ENCODE measurements at regions not wholly inside any gene's neighbourhood (a gene's known extent, or its start where the extent isn't known, plus 50 kb on each side); places are given as distances from the start of the nearest gene placed in this dataset.
A peak's percentile ranks its signal among the peaks of the same experiment; 100 is the strongest.

DNA sequence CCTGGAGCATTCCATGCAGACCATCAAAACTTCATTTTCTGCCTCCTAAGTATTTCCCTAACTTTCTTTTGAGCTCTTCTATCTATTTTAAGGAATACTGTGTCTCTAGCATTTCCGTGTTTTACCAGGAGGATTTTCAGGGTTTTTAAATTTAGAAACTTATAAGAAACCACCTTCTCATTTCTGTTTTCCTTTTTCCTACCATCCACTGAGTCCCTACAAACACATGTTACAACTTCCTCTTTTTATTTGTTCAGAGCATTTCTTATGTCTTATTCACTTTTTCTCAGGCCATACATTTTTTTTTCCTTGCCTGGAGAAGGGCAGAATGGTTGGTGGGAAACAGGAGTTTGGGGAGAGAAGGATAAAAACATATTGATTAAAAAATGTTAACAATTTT, 130.0 kb upstream of the BMP5 start:
- Histone ChIP-seq H3K4me1 (ENCODE audit: control insufficient read depth in 5 of 5, insufficient read depth in 5 of 5, low read length in 5 of 5) (no peaks in the 10 kb centered on the region), H3K9ac (ENCODE audit: low read length in 5 of 5) (no peak overlapping the region), H3K27ac (ENCODE audit: low read depth, low read length) (no peak overlapping the region), H3K27me3 (ENCODE audit: control insufficient read depth in 5 of 5, insufficient read depth in 4 of 5, low read length in 5 of 5) (no peaks in the 10 kb centered on the region), H3K36me3 (ENCODE audit: control insufficient read depth in 5 of 5, insufficient read depth in 5 of 5, low read length in 5 of 5) (no peaks in the 10 kb centered on the region), H3K9me3 (ENCODE audit: control insufficient read depth in 5 of 5, low read length in 5 of 5) (no peaks in the 10 kb centered on the region), H3K4me3 (ENCODE audit: low read depth in 1 of 5, low read length in 5 of 5) (no peak overlapping the region)

DNA sequence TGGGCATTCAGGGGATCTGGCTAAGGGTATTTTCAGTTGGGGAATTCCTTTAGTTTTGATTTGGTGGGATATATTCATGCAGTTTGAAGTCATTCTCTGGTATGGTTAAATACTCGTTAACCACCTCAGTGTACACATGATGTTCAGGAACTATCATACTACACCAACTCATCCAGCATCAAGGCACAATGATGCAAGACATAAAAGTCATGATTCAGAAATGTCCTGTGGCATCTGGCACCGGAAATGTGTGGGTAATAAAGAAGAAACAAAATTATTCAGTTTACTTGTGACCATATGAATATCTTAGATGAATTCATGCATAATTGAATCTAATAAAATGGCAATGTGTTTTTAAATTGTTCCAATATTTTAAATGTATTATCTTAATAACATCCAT, 129.0 kb upstream of the BMP5 start:
- H3K9ac ChIP-seq (ENCODE audit: low read length in 5 of 5) = no peak overlapping the region

DNA sequence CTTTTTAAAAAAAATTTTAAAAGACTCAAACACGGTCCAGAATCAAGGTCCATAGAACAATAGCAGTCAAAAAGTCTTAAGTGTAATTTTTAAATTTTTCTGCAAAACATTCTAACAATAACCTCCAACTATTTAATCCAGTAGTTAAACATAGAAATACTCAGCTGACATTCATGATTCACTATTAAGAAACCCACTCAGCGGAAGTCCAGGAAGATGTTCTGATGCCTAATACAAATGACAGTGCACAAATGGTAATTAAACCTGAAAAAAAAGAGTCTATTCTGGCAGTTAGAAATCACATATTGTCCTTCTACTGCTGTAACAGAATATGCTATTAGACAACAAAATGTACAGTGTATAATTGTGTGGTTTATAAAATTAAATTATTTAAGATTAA, 128.2 kb upstream of the BMP5 start:
- Histone ChIP-seq H3K4me3 (ENCODE audit: low read depth in 1 of 5, low read length in 5 of 5) (no peak overlapping the region), H3K4me1 (ENCODE audit: control insufficient read depth in 5 of 5, insufficient read depth in 5 of 5, low read length in 5 of 5) (no peaks in the 10 kb centered on the region), H3K9me3 (ENCODE audit: control insufficient read depth in 5 of 5, low read length in 5 of 5) (no peaks in the 10 kb centered on the region), H3K9ac (ENCODE audit: low read length in 5 of 5) (no peak overlapping the region), H3K27ac (ENCODE audit: low read depth, low read length) (no peak overlapping the region), H3K27me3 (ENCODE audit: control insufficient read depth in 5 of 5, insufficient read depth in 4 of 5, low read length in 5 of 5) (no peaks in the 10 kb centered on the region), H3K36me3 (ENCODE audit: control insufficient read depth in 5 of 5, insufficient read depth in 5 of 5, low read length in 5 of 5) (no peaks in the 10 kb centered on the region)

More for the DNA sequence above, 129.0 kb upstream of the BMP5 start:
- Histone ChIP-seq H3K27ac (ENCODE audit: low read depth, low read length) (no peak overlapping the region), H3K27me3 (ENCODE audit: control insufficient read depth in 5 of 5, insufficient read depth in 4 of 5, low read length in 5 of 5) (no peaks in the 10 kb centered on the region), H3K9me3 (ENCODE audit: control insufficient read depth in 5 of 5, low read length in 5 of 5) (no peaks in the 10 kb centered on the region), H3K4me3 (ENCODE audit: low read depth in 1 of 5, low read length in 5 of 5) (no peak overlapping the region), H3K4me1 (ENCODE audit: control insufficient read depth in 5 of 5, insufficient read depth in 5 of 5, low read length in 5 of 5) (no peaks in the 10 kb centered on the region), H3K36me3 (ENCODE audit: control insufficient read depth in 5 of 5, insufficient read depth in 5 of 5, low read length in 5 of 5) (no peaks in the 10 kb centered on the region)

DNA sequence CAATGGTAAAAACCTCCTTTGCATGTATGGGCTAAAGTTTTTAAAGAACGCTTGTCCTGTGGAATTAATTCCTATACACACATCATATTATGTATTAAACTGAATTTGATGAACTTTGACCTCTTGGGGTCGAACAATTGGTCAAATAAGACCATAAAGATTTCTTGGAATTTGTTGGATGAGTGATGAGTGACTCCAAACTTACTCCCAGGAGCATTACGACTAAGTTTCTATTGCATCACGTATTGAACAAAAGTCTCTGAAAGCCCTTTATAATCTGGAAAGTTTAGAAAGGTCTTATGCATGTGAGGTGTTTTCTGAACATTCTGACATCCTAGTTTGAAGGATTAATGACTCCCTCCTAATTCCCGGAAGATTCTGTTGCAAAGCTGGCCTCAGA, 126.9 kb upstream of the BMP5 start:
- H3K9ac ChIP-seq (ENCODE audit: low read length in 5 of 5) = no peak overlapping the region
- no peaks in the 10 kb centered on the region for H3K9me3 ChIP-seq (ENCODE audit: control insufficient read depth in 5 of 5, low read length in 5 of 5)
- no peaks in the 10 kb centered on the region for H3K27me3 ChIP-seq (ENCODE audit: control insufficient read depth in 5 of 5, insufficient read depth in 4 of 5, low read length in 5 of 5)
- no peak overlapping the region for H3K27ac ChIP-seq (ENCODE audit: low read depth, low read length)
- H3K4me3 ChIP-seq (ENCODE audit: low read depth in 1 of 5, low read length in 5 of 5) = no peak overlapping the region
- no peaks in the 10 kb centered on the region for H3K4me1 ChIP-seq (ENCODE audit: control insufficient read depth in 5 of 5, insufficient read depth in 5 of 5, low read length in 5 of 5)
- H3K36me3 ChIP-seq (ENCODE audit: control insufficient read depth in 5 of 5, insufficient read depth in 5 of 5, low read length in 5 of 5) = no peaks in the 10 kb centered on the region

DNA sequence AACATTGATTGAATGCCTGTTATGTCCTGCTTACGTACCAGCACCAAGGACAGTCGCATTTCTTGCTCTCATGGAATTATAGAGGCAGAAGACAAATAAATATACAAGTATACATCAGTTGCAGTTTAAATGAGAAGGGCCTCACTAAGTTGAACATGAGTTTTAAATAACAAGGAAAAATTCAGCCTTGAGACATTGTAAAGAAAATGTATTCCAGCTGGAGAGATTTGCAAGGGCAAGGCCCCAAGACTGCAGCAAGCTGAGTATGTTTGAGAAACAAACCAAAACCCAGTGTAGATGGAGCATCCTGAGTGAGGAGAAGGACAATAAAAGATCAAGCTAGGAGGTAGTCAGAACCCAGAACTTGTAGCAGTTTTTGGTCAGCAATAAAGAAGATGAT, 123.2 kb upstream of the BMP5 start:
- Histone ChIP-seq H3K4me3 (ENCODE audit: low read depth in 1 of 5, low read length in 5 of 5) (no peak overlapping the region), H3K36me3 (ENCODE audit: control insufficient read depth in 5 of 5, insufficient read depth in 5 of 5, low read length in 5 of 5) (no peaks in the 10 kb centered on the region), H3K27ac (ENCODE audit: low read depth, low read length) (no peak overlapping the region), H3K4me1 (ENCODE audit: control insufficient read depth in 5 of 5, insufficient read depth in 5 of 5, low read length in 5 of 5) (no peaks in the 10 kb centered on the region), H3K9me3 (ENCODE audit: control insufficient read depth in 5 of 5, low read length in 5 of 5) (peaks cover 0 to 3% (median under 1%) of the 10 kb centered on the region in 5 donors), H3K27me3 (ENCODE audit: control insufficient read depth in 5 of 5, insufficient read depth in 4 of 5, low read length in 5 of 5) (no peaks in the 10 kb centered on the region), H3K9ac (ENCODE audit: low read length in 5 of 5) (no peak overlapping the region)

DNA sequence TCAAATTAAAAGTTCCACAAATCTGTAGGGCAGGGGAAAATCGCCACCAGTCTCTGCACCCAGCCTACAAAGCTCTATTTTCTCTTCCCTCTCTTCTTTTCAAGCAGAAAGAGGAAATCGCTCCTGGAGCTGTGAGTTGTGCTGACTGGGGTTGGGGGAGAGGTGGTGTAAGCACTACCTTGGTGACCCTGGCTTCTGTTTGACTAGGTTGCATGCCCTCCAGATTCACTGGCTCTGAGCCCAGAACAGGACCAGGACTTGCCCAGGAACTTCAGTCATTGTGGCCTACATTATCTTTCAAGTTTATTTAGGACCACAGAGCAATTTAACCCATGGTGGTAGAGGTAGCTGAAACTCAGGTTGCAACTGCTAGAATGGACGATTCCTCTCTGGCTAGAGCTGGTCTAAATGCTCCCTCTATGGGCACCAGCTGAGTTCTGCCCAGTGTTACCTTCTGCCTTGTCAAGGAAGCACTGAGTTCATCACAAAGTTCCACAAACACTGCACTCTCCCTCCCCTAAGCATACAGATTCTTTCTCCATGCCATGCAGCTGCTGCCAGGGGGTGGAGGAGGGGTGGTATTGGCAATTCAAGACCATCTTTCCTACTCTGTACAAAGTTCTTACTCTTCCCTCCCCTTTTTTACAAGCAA, 122.0 kb upstream of the BMP5 start:
- Histone ChIP-seq H3K36me3 (ENCODE audit: control insufficient read depth in 5 of 5, insufficient read depth in 5 of 5, low read length in 5 of 5) (no peaks in the 10 kb centered on the region), H3K27me3 (ENCODE audit: control insufficient read depth in 5 of 5, insufficient read depth in 4 of 5, low read length in 5 of 5) (no peaks in the 10 kb centered on the region), H3K4me3 (ENCODE audit: low read depth in 1 of 5, low read length in 5 of 5) (no peak overlapping the region), H3K27ac (ENCODE audit: low read depth, low read length) (no peak overlapping the region), H3K9ac (ENCODE audit: low read length in 5 of 5) (no peak overlapping the region), H3K4me1 (ENCODE audit: control insufficient read depth in 5 of 5, insufficient read depth in 5 of 5, low read length in 5 of 5) (no peaks in the 10 kb centered on the region), H3K9me3 (ENCODE audit: control insufficient read depth in 5 of 5, low read length in 5 of 5) (peaks cover 0 to 8% (median 5%) of the 10 kb centered on the region in 5 donors)

DNA sequence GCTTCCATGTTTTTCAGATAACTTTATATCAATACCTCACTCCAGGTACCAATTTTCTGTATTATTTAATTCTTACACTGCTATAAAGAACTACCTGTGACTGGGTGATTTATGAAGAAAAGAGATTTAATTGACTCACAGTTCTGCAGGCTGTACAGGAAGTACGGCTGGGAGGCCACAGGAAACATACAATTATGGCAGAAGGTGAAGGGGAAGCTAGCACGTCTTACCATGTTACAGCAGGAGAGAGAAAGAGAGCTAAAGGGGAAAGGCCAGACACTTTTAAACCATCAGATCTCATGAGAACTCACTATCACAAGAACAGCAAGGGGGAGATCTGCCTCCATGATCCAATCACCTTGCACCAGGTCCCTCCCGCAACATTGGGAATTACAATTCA, 119.1 kb upstream of the BMP5 start:
- Histone ChIP-seq H3K36me3 (ENCODE audit: control insufficient read depth in 5 of 5, insufficient read depth in 5 of 5, low read length in 5 of 5) (no peaks in the 10 kb centered on the region), H3K9ac (ENCODE audit: low read length in 5 of 5) (no peak overlapping the region), H3K27ac (ENCODE audit: low read depth, low read length) (no peak overlapping the region), H3K4me3 (ENCODE audit: low read depth in 1 of 5, low read length in 5 of 5) (no peak overlapping the region), H3K27me3 (ENCODE audit: control insufficient read depth in 5 of 5, insufficient read depth in 4 of 5, low read length in 5 of 5) (no peaks in the 10 kb centered on the region), H3K9me3 (ENCODE audit: control insufficient read depth in 5 of 5, low read length in 5 of 5) (peaks cover 0 to 8% (median 5%) of the 10 kb centered on the region in 5 donors), H3K4me1 (ENCODE audit: control insufficient read depth in 5 of 5, insufficient read depth in 5 of 5, low read length in 5 of 5) (no peaks in the 10 kb centered on the region)

DNA sequence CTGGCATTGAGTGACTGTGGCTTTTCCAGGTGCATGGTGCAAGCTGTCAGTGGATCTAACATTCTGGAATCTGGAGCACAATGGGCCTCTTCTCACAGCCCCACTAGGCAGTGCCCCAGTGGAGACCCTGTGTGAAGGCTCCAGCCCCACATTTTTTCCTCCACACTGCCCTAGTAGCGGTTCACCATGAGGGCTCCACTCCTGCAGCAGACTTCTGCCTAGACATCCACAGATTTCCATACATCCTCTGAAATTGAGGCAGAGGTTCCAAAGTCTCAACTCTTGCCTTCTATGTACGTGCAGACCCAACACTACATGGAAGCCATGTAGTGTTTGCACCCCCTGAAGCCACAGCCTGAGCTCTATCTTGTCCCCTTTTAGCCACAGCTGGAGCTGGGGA, 118.0 kb upstream of the BMP5 start:
- H3K27me3 ChIP-seq (ENCODE audit: control insufficient read depth in 5 of 5, insufficient read depth in 4 of 5, low read length in 5 of 5) = no peaks in the 10 kb centered on the region
- no peak overlapping the region for H3K9ac ChIP-seq (ENCODE audit: low read length in 5 of 5)
- H3K4me3 ChIP-seq (ENCODE audit: low read depth in 1 of 5, low read length in 5 of 5) = peak overlapping the region in 1 of 5 donors; percentile 10
- no peaks in the 10 kb centered on the region for H3K36me3 ChIP-seq (ENCODE audit: control insufficient read depth in 5 of 5, insufficient read depth in 5 of 5, low read length in 5 of 5)
- H3K9me3 ChIP-seq (ENCODE audit: control insufficient read depth in 5 of 5, low read length in 5 of 5) = peaks cover 0 to 8% (median 5%) of the 10 kb centered on the region in 5 donors
- no peak overlapping the region for H3K27ac ChIP-seq (ENCODE audit: low read depth, low read length)
- no peaks in the 10 kb centered on the region for H3K4me1 ChIP-seq (ENCODE audit: control insufficient read depth in 5 of 5, insufficient read depth in 5 of 5, low read length in 5 of 5)

DNA sequence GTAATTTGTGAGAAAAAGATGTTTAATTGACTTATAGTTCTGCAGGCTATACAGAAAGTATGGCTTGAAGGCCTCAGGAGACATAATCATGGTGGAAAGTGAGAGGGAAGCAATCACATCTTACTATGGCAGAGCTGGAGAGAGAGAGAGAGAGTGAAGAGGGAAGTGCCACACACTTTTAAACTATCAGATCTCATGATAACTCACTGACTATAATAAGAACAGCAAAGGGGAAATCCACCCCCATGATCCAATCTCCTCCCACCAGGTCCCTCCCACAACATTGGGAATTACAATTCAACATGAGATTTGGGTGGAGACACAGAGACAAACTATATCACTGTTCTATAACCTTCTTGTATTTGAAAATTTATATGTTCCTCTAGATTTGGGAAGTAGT, 117.2 kb upstream of the BMP5 start:
- H3K9ac ChIP-seq (ENCODE audit: low read length in 5 of 5) = no peak overlapping the region
- H3K4me3 ChIP-seq (ENCODE audit: low read depth in 1 of 5, low read length in 5 of 5) = no peak overlapping the region
- no peaks in the 10 kb centered on the region for H3K27me3 ChIP-seq (ENCODE audit: control insufficient read depth in 5 of 5, insufficient read depth in 4 of 5, low read length in 5 of 5)
- no peaks in the 10 kb centered on the region for H3K36me3 ChIP-seq (ENCODE audit: control insufficient read depth in 5 of 5, insufficient read depth in 5 of 5, low read length in 5 of 5)
- peaks cover 0 to 8% (median 5%) of the 10 kb centered on the region in 5 donors for H3K9me3 ChIP-seq (ENCODE audit: control insufficient read depth in 5 of 5, low read length in 5 of 5)
- no peak overlapping the region for H3K27ac ChIP-seq (ENCODE audit: low read depth, low read length)
- no peaks in the 10 kb centered on the region for H3K4me1 ChIP-seq (ENCODE audit: control insufficient read depth in 5 of 5, insufficient read depth in 5 of 5, low read length in 5 of 5)

DNA sequence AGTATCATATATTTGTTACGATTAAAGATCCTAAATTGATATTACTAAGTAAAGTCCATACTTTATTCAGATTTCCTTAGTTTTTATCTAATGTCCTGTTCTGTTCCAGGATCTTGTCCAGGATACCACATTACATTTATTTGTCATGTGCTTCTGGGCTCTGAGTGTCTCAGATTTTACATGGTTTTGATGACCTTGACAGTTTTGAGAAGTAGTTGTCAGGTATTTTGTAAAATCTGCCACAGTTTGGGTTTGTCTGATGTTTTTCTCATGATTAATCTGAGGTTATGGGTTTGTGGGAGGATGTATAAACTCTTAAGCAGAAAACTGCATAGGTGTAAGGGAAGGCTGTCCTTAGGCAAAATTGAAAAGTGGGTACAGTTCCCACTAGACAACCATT, 109.9 kb upstream of the BMP5 start:
- H3K27ac ChIP-seq (ENCODE audit: low read depth, low read length) = no peak overlapping the region
- no peaks in the 10 kb centered on the region for H3K27me3 ChIP-seq (ENCODE audit: control insufficient read depth in 5 of 5, insufficient read depth in 4 of 5, low read length in 5 of 5)
- H3K36me3 ChIP-seq (ENCODE audit: control insufficient read depth in 5 of 5, insufficient read depth in 5 of 5, low read length in 5 of 5) = no peaks in the 10 kb centered on the region
- no peak overlapping the region for H3K9ac ChIP-seq (ENCODE audit: low read length in 5 of 5)
- H3K9me3 ChIP-seq (ENCODE audit: control insufficient read depth in 5 of 5, low read length in 5 of 5) = no peaks in the 10 kb centered on the region
- no peak overlapping the region for H3K4me3 ChIP-seq (ENCODE audit: low read depth in 1 of 5, low read length in 5 of 5)
- H3K4me1 ChIP-seq (ENCODE audit: control insufficient read depth in 5 of 5, insufficient read depth in 5 of 5, low read length in 5 of 5) = no peaks in the 10 kb centered on the region

DNA sequence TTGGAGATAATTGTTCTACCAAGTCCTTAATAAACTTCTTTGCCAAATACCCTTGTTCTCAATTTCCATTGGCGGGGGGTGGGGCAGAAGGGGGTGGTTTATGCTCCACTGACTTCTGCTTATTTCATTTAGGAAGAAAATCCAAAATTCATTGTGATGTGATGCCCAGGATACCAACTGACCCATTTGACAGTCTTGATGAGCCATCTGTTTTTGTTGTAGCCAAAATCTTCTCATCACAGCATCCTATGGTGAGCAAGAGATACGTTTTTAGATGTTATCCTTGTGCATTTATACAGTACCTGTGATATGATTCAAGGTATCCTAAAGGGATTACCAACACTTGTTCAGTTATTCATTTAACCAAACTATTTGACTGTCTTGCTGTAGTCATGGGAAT, 108.5 kb upstream of the BMP5 start:
- H3K9me3 ChIP-seq (ENCODE audit: control insufficient read depth in 5 of 5, low read length in 5 of 5) = no peaks in the 10 kb centered on the region
- H3K36me3 ChIP-seq (ENCODE audit: control insufficient read depth in 5 of 5, insufficient read depth in 5 of 5, low read length in 5 of 5) = no peaks in the 10 kb centered on the region
- no peak overlapping the region for H3K4me3 ChIP-seq (ENCODE audit: low read depth in 1 of 5, low read length in 5 of 5)
- no peak overlapping the region for H3K9ac ChIP-seq (ENCODE audit: low read length in 5 of 5)
- H3K27ac ChIP-seq (ENCODE audit: low read depth, low read length) = no peak overlapping the region
- H3K27me3 ChIP-seq (ENCODE audit: control insufficient read depth in 5 of 5, insufficient read depth in 4 of 5, low read length in 5 of 5) = no peaks in the 10 kb centered on the region
- H3K4me1 ChIP-seq (ENCODE audit: control insufficient read depth in 5 of 5, insufficient read depth in 5 of 5, low read length in 5 of 5) = no peaks in the 10 kb centered on the region

Data from subcutaneous abdominal adipose tissue (tissue), 5 donors.